ENCODE measurements at regions not wholly inside any gene's neighbourhood (a gene's known extent, or its start where the extent isn't known, plus 50 kb on each side); places are given as distances from the start of the nearest gene placed in this dataset.

DNA sequence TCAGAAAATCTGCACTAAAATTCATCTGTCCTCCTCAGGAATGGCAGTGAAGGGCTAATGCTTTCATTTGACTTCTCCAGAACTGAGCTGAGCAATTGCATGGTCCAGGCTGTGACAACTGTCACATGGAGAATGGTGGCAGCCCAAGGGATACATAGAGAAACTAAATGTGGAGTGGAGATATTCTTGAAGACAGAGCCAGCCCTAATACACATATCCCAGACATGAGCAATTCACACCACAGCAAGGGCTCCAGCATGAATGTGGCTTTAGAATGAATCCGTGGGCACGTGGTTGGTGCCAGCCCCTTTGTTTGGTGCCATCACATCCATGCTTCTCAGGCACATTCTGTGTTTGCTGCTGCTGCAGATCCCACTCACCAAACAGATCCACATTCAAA is 121.6 kb upstream of the MXRA5 start:
- TF ChIP-seq, protein P1, sequence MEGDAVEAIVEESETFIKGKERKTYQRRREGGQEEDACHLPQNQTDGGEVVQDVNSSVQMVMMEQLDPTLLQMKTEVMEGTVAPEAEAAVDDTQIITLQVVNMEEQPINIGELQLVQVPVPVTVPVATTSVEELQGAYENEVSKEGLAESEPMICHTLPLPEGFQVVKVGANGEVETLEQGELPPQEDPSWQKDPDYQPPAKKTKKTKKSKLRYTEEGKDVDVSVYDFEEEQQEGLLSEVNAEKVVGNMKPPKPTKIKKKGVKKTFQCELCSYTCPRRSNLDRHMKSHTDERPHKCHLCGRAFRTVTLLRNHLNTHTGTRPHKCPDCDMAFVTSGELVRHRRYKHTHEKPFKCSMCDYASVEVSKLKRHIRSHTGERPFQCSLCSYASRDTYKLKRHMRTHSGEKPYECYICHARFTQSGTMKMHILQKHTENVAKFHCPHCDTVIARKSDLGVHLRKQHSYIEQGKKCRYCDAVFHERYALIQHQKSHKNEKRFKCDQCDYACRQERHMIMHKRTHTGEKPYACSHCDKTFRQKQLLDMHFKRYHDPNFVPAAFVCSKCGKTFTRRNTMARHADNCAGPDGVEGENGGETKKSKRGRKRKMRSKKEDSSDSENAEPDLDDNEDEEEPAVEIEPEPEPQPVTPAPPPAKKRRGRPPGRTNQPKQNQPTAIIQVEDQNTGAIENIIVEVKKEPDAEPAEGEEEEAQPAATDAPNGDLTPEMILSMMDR (IDR thresholded peaks at IDR 0.05) = no peak
- TF ChIP-seq POLR2A (IDR thresholded peaks at IDR 0.05) = no peak
